ENCODE measurements at regions not wholly inside any gene's neighbourhood (a gene's known extent, or its start where the extent isn't known, plus 50 kb on each side); places are given as distances from the start of the nearest gene placed in this dataset.

DNA sequence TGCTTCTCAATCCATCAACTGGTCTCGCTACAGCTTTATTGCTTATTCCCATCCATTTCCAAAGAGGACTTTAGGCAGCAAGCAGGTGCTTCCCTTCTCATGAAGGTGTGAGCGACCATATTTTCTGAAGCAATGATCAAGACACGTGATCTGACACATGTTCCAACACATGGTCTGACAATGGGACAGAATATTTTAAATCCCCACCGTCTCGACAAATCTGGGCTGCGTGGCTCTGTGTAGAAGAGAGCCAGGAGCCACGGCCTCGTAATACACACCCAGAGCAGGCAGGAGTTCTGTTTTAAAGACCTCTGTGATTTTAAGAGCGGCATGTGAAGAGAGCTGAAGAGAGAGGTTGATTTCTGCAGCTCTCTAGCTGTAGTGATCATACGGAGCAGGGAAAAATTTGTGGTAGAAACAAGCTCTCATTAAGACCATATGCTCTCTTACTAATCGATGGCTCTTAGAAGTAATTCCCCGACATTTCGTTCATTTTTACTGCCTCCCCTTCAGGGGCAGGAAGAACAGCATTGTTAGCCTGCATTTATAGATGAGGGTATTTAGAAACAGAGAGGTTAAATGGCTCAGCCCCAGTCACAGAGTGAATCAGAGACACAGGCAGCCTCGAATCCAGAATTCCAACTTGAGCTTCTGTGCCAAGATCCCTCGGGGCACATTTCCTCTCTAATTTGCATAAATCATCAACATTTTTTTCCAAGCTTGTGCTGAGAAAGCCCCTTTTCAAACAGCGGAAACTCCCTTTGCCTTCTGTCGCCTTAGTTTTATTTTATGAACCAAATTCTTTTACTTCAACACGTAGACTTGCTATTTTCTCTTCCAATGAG is 91.0 kb upstream of the BCOR start:
- ChIA-PET CTCF (interaction anchor here (1.2 kb wide), 1 partner anchor 9 kb away, joined by 3 read pairs; no protein-coding TSS in a partner anchor), POLR2A (no interaction called here)
- no peak overlapping the region for H3K4me3 ChIP-seq
- FAIRE-seq (no peak), DNase-seq (ENCODE audit: low read depth in 1 of 2, low spot score in 1 of 2) (no peak), ATAC-seq (no peak)
- peaks cover 7% of the 10 kb centered on the region; the same call in 1 of the 3 replicates for H3K9me3 ChIP-seq
- H3K4me2 ChIP-seq = no peak overlapping the region
- TF ChIP-seq, protein P1, sequence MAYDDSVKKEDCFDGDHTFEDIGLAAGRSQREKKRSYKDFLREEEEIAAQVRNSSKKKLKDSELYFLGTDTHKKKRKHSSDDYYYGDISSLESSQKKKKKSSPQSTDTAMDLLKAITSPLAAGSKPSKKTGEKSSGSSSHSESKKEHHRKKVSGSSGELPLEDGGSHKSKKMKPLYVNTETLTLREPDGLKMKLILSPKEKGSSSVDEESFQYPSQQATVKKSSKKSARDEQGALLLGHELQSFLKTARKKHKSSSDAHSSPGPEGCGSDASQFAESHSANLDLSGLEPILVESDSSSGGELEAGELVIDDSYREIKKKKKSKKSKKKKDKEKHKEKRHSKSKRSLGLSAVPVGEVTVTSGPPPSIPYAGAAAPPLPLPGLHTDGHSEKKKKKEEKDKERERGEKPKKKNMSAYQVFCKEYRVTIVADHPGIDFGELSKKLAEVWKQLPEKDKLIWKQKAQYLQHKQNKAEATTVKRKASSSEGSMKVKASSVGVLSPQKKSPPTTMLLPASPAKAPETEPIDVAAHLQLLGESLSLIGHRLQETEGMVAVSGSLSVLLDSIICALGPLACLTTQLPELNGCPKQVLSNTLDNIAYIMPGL (CRISPR knock-in tag; IDR thresholded peaks at IDR 0.05; ENCODE audit: borderline replicate concordance) = no peak
- TF ChIP-seq, protein P2, sequence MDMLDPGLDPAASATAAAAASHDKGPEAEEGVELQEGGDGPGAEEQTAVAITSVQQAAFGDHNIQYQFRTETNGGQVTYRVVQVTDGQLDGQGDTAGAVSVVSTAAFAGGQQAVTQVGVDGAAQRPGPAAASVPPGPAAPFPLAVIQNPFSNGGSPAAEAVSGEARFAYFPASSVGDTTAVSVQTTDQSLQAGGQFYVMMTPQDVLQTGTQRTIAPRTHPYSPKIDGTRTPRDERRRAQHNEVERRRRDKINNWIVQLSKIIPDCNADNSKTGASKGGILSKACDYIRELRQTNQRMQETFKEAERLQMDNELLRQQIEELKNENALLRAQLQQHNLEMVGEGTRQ (IDR thresholded peaks at IDR 0.05) = peak; percentile 27; the same call in 1 of the 2 replicates
- 76% methylated on average over 18 of the region's 18 CpGs for WGBS (ENCODE audit: missing lambda C conversion rate)
- no peak overlapping the region for H3K27ac ChIP-seq
- no peaks in the 10 kb centered on the region for H3K4me1 ChIP-seq

DNA sequence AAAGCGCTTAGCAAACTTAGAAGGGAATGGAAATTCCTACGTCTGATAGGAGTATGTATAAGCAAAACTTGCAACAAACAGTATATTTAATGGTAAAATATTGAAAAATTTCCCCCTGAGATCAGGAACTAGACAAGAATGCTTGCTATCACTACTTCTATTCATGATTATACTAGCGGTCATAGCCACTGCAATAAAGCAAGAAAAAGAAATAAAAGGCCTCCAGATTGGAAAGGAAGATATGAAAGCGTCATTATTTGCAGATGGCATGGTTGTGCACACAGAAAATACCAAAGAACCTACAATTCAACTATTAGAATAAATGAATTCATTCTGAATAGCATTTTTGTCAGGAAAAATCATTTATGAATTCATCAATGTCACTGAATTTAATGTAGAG is 87.2 kb upstream of the BCOR start:
- no peak for ATAC-seq
- POLR2A ChIA-PET = no interaction called here

More for the DNA sequence above, 87.2 kb upstream of the BCOR start:
- CTCF ChIA-PET = interaction anchor here (0.6 to 1.0 kb wide), 2 partner anchors 82 to 84 kb away, joined by 3 read pairs; no protein-coding TSS in a partner anchor
- Histone ChIP-seq H3K4me2 (no peak overlapping the region), H3K4me1 (no peaks in the 10 kb centered on the region), H3K4me3 (no peak overlapping the region), H3K27ac (no peak overlapping the region), H3K9me3 (peaks cover 7% of the 10 kb centered on the region; the same call in 1 of the 3 replicates)
- no peak for FAIRE-seq
- TF ChIP-seq, protein P3, sequence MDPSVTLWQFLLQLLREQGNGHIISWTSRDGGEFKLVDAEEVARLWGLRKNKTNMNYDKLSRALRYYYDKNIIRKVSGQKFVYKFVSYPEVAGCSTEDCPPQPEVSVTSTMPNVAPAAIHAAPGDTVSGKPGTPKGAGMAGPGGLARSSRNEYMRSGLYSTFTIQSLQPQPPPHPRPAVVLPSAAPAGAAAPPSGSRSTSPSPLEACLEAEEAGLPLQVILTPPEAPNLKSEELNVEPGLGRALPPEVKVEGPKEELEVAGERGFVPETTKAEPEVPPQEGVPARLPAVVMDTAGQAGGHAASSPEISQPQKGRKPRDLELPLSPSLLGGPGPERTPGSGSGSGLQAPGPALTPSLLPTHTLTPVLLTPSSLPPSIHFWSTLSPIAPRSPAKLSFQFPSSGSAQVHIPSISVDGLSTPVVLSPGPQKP (IDR thresholded peaks at IDR 0.05; ENCODE audit: low read depth, low read length) = no peak
- no peak for TF ChIP-seq ZNF302 (CRISPR knock-in tag; IDR thresholded peaks at IDR 0.05)
- no peak for TF ChIP-seq RFX5 (IDR thresholded peaks at IDR 0.05)
- no peak for TF ChIP-seq MYC (IDR thresholded peaks at IDR 0.05; ENCODE audit: borderline replicate concordance, low read length)
- no peak for TF ChIP-seq GATA3 (IDR thresholded peaks at IDR 0.05; ENCODE audit: borderline replicate concordance)
- TF ChIP-seq, protein P4, sequence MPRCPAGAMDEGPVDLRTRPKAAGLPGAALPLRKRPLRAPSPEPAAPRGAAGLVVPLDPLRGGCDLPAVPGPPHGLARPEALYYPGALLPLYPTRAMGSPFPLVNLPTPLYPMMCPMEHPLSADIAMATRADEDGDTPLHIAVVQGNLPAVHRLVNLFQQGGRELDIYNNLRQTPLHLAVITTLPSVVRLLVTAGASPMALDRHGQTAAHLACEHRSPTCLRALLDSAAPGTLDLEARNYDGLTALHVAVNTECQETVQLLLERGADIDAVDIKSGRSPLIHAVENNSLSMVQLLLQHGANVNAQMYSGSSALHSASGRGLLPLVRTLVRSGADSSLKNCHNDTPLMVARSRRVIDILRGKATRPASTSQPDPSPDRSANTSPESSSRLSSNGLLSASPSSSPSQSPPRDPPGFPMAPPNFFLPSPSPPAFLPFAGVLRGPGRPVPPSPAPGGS (IDR thresholded peaks at IDR 0.05) = no peak
- TF ChIP-seq CBX8 (IDR thresholded peaks at IDR 0.05) = no peak
- TF ChIP-seq, protein P5, sequence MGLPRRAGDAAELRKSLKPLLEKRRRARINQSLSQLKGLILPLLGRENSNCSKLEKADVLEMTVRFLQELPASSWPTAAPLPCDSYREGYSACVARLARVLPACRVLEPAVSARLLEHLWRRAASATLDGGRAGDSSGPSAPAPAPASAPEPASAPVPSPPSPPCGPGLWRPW (IDR thresholded peaks at IDR 0.05) = no peak
- TF ChIP-seq, protein P1 (CRISPR knock-in tag; IDR thresholded peaks at IDR 0.05; ENCODE audit: borderline replicate concordance) = no peak
- TF ChIP-seq CHD4 (IDR thresholded peaks at IDR 0.05; ENCODE audit: borderline replicate concordance) = no peak
- TF ChIP-seq, protein P2 (IDR thresholded peaks at IDR 0.05) = no peak
- no peak for TF ChIP-seq MAFK (IDR thresholded peaks at IDR 0.05; ENCODE audit: partially characterized antibody)
- TF ChIP-seq PHF8 (IDR thresholded peaks at IDR 0.05; ENCODE audit: borderline replicate concordance, low read depth) = no peak
- no peak for TF ChIP-seq CBX2 (IDR thresholded peaks at IDR 0.05; ENCODE audit: borderline replicate concordance, low read depth)
- TF ChIP-seq POLR2AphosphoS2 (conservative IDR thresholded peaks at IDR 0.05; ENCODE audit: low read length) = no peak
- no peak for TF ChIP-seq RARB (CRISPR knock-in tag; IDR thresholded peaks at IDR 0.05)
- TF ChIP-seq ZFP36 (IDR thresholded peaks at IDR 0.05; ENCODE audit: borderline replicate concordance, partially characterized antibody) = no peak
- no peak for TF ChIP-seq NFE2L2 (conservative IDR thresholded peaks at IDR 0.05; ENCODE audit: low read length)
- no peak for TF ChIP-seq HOXA7 (CRISPR knock-in tag; IDR thresholded peaks at IDR 0.05)
- TF ChIP-seq ZSCAN20 (CRISPR knock-in tag; IDR thresholded peaks at IDR 0.05) = no peak
- 51% methylated on average over 4 of the region's 4 CpGs for WGBS (ENCODE audit: missing lambda C conversion rate)
- no peak for DNase-seq (ENCODE audit: low read depth in 1 of 2, low spot score in 1 of 2)
